B cell (primary cell): ENCODE measurements at regions not wholly inside any gene's neighbourhood (a gene's known extent, or its start where the extent isn't known, plus 50 kb on each side); places are given as distances from the start of the nearest gene placed in this dataset.

Experiments used
- ATAC-seq: fragments of 200-7000 bp; cut with Tn5 transposase; one replicate; pipeline ENCODE4 v1.10.0; 2021; ENCODE audit warnings: low read depth, mild to moderate bottlenecking, moderate number of reproducible peaks, moderate library complexity
- CTCF ChIA-PET: fragments of 350-600 bp; sonication (Branson Sonifier 250); formaldehyde crosslinking; loops from one replicate; lab custom pipeline; 2021; ENCODE audit warnings: antibody characterized with exemption, inconsistent platforms; lab: Charles Lee
- POLR2A ChIA-PET: fragments of 350-600 bp; sonication (Branson Sonifier 250); formaldehyde crosslinking; loops from one replicate; lab custom pipeline; 2021; ENCODE audit warnings: antibody characterized with exemption; lab: Charles Lee
- DNase-seq: peaks from one replicate; pipeline ENCODE4 v3.0.0; 2013
- H2AFZ ChIP-seq: 2 replicates; pipeline ENCODE4 v1.6.1; 2012; ENCODE audit warnings: mild to moderate bottlenecking, low read depth, low read length; ENCODE audit not compliant: insufficient read depth, poor library complexity, severe bottlenecking
- H3K27ac ChIP-seq, 2 donors: 1 replicate in 1 of 2; 2 replicates in 1 of 2; pipeline ENCODE4 v1.5.1; 2012 to 2013; ENCODE audit warnings: low read length in 2 of 2, mild to moderate bottlenecking in 2 of 2, moderate library complexity in 1 of 2
- H3K27me3 ChIP-seq, 4 experiments: fragments of 200-600 bp in 1 of 4; sonication (generic) in 1 of 4; replicated peaks in 1 of 4; 1 replicate in 2 of 4; 2 replicates in 2 of 4; pipeline versions ENCODE4 v1.6.1 to v1.7.0; 2013 to 2016; ENCODE audit warnings: low read length in 3 of 4, mild to moderate bottlenecking in 2 of 4, mixed read lengths in 1 of 4, moderate library complexity in 1 of 4; ENCODE audit not compliant: insufficient read depth in 4 of 4, control insufficient read depth in 3 of 4; ENCODE audit errors: control extremely low read depth in 1 of 4
- H3K36me3 ChIP-seq, 2 experiments: replicated peaks in 1 of 2; 1 replicate in 1 of 2; 2 replicates in 1 of 2; pipeline versions ENCODE4 v1.6.1 to v1.7.1; 2013; ENCODE audit warnings: low read length in 1 of 2; ENCODE audit not compliant: insufficient read depth in 2 of 2, control insufficient read depth in 1 of 2; ENCODE audit errors: control extremely low read depth in 1 of 2, extremely low read depth in 1 of 2
- H3K4me1 ChIP-seq, 2 donors: fragments of 200-600 bp in 1 of 2; sonication (generic) in 1 of 2; 1 replicate in 1 of 2; 2 replicates in 1 of 2; pipeline versions ENCODE4 v1.5.1 to v1.6.1; 2013 to 2017; ENCODE audit warnings: low read length in 2 of 2; ENCODE audit not compliant: control insufficient read depth in 2 of 2, insufficient read depth in 2 of 2
- H3K4me2 ChIP-seq: replicated peaks from 2 replicates; pipeline ENCODE3; 2012; ENCODE audit warnings: mild to moderate bottlenecking, low read depth, low read length; ENCODE audit not compliant: poor library complexity, severe bottlenecking
- H3K4me3 ChIP-seq, 5 experiments: fragments of 200-600 bp in 1 of 5; sonication (generic) in 1 of 5; 1 replicate in 3 of 5; 2 replicates in 2 of 5; pipeline versions ENCODE4 v1.5.1 to v1.7.0; 2011 to 2016; ENCODE audit warnings: low read length in 4 of 5, mild to moderate bottlenecking in 4 of 5, low read depth in 2 of 5, control low read depth in 1 of 5, moderate library complexity in 1 of 5; ENCODE audit not compliant: insufficient read depth in 1 of 5; ENCODE audit errors: control extremely low read depth in 1 of 5, extremely low read depth in 1 of 5
- H3K79me2 ChIP-seq: fragments of 200-600 bp; sonication (generic); one replicate; pipeline ENCODE4 v1.6.0; 2016; ENCODE audit warnings: low read length; ENCODE audit not compliant: control insufficient read depth, insufficient read depth
- H3K9ac ChIP-seq: fragments of 200-600 bp; sonication (generic); 2 replicates; pipeline ENCODE4 v1.6.1; 2017; ENCODE audit warnings: mild to moderate bottlenecking, low read length, moderate library complexity
- H3K9me3 ChIP-seq, 3 donors: one replicate each; pipeline versions ENCODE4 v1.6.1 to v1.7.1; 2013; ENCODE audit warnings: low read length in 2 of 3; ENCODE audit not compliant: control insufficient read depth in 2 of 3, insufficient read depth in 1 of 3; ENCODE audit errors: control extremely low read depth in 1 of 3
- H4K20me1 ChIP-seq: 2 replicates; pipeline ENCODE4 v1.6.0; 2012; ENCODE audit warnings: mild to moderate bottlenecking, low read length; ENCODE audit not compliant: insufficient read depth, control insufficient read depth, poor library complexity, severe bottlenecking
- H3K27ac Mint-ChIP-seq: one replicate; pipeline ENCODE4 v1.8.0; 2021; ENCODE audit warnings: mixed read lengths
- H3K27me3 Mint-ChIP-seq: one replicate; pipeline ENCODE4 v1.8.0; 2021; ENCODE audit warnings: mixed read lengths
- H3K4me1 Mint-ChIP-seq: one replicate; pipeline ENCODE4 v1.8.0; 2021; ENCODE audit warnings: mixed read lengths
- H3K4me3 Mint-ChIP-seq: one replicate; pipeline ENCODE4 v1.8.0; 2021; ENCODE audit warnings: mixed read lengths
- H3K9me3 Mint-ChIP-seq: one replicate; pipeline ENCODE4 v1.8.0; 2022; ENCODE audit warnings: mixed read lengths; ENCODE audit not compliant: insufficient read depth
- CTCF ChIP-seq: fragments of 200-600 bp; IDR thresholded peaks from one replicate; pipeline ENCODE4 v1.8.0; 2022; ENCODE audit warnings: antibody characterized with exemption, mild to moderate bottlenecking
- EZH2 ChIP-seq: IDR thresholded peaks from 2 replicates; pipeline ENCODE4 v1.6.1; 2012; ENCODE audit warnings: borderline replicate concordance, low read depth, mild to moderate bottlenecking, moderate library complexity, low read length; ENCODE audit not compliant: insufficient read depth, poor library complexity, severe bottlenecking
- WGBS: methylation state at CpG from one replicate; pipeline ENCODE4 v1.1.5; 2013; ENCODE audit warnings: missing lambda C conversion rate; ENCODE audit not compliant: insufficient coverage; 5-methylcytosine and 5-hydroxymethylcytosine counted together
- intact Hi-C: fragments of 100-400 bp; cut with micrococcal nuclease; formaldehyde crosslinking; loops from one replicate; pipeline ENCODE4 v1.10.0; 2022

- 90% methylated on average over 6 of the region's 9 CpGs for WGBS
- TF ChIP-seq EZH2 (no peak), CTCF (no peak)
- Histone ChIP-seq H3K4me1 (no peaks in the 10 kb centered on the region), H3K79me2 (no peaks in the 10 kb centered on the region), H3K9ac (no peak overlapping the region), H3K27ac (no peak overlapping the region), H3K9me3 (peaks cover 0 to 12% (median 0%) of the 10 kb centered on the region in 3 donors), H2AFZ (no peak overlapping the region), H3K36me3 (no peaks in the 10 kb centered on the region), H3K4me3 (no peak overlapping the region), H3K27me3 (no peaks in the 10 kb centered on the region), H3K4me2 (no peak overlapping the region), H4K20me1 (no peaks in the 10 kb centered on the region)
- POLR2A ChIA-PET = no interaction called here
- H3K4me1 Mint-ChIP-seq = no peaks in the 10 kb centered on the region
- H3K27ac Mint-ChIP-seq = no peak overlapping the region
- intact Hi-C loops = no loop called here
- CTCF ChIA-PET = no interaction called here
- DNase-seq (no peak), ATAC-seq (no peak)
- no peaks in the 10 kb centered on the region for H3K27me3 Mint-ChIP-seq
- no peak overlapping the region for H3K4me3 Mint-ChIP-seq
- H3K9me3 Mint-ChIP-seq = peaks cover 2% of the 10 kb centered on the region
Observed at GRCh38 chr9:16068476-16068875, 515.6 kb downstream of the CCDC171 start.

GRCh38 chr9:16069249-16069648, 516.4 kb downstream of the CCDC171 start:
- intact Hi-C loops = no loop called here
- ChIA-PET CTCF (no interaction called here), POLR2A (no interaction called here)
- Histone ChIP-seq H3K79me2 (no peaks in the 10 kb centered on the region), H3K9me3 (peaks cover 0 to 14% (median 0%) of the 10 kb centered on the region in 3 donors), H3K36me3 (no peaks in the 10 kb centered on the region), H3K27me3 (no peaks in the 10 kb centered on the region), H3K27ac (no peak overlapping the region), H3K4me1 (no peaks in the 10 kb centered on the region), H3K4me3 (no peak overlapping the region), H4K20me1 (no peaks in the 10 kb centered on the region), H3K9ac (no peak overlapping the region), H3K4me2 (no peak overlapping the region), H2AFZ (no peak overlapping the region)
- Mint-ChIP-seq H3K27me3 (no peaks in the 10 kb centered on the region), H3K4me3 (no peak overlapping the region), H3K9me3 (peaks cover 2% of the 10 kb centered on the region), H3K4me1 (no peaks in the 10 kb centered on the region), H3K27ac (no peak overlapping the region)
- no peak for TF ChIP-seq EZH2
- TF ChIP-seq CTCF = no peak
- ATAC-seq = no peak
- no peak for DNase-seq
- WGBS = over 99% methylated on average over 11 of the region's 13 CpGs
